ENCODE measurements at regions not wholly inside any gene's neighbourhood (a gene's known extent, or its start where the extent isn't known, plus 50 kb on each side); places are given as distances from the start of the nearest gene placed in this dataset.

GRCh38 chr7:26590709-26591108 is 273.7 kb downstream of the SKAP2 start:
- no peak overlapping the region for H3K4me2 ChIP-seq
- H3K4me1 Mint-ChIP-seq: peaks cover 10% of the 10 kb centered on the region
- H3K27me3 Mint-ChIP-seq (ENCODE audit: insufficient read depth, low read depth): peaks cover 9% of the 10 kb centered on the region
- DNase-seq (ENCODE audit: low spot score): no peak
- no peaks in the 10 kb centered on the region for H3K36me3 Mint-ChIP-seq
- H3K9me3 ChIP-seq (ENCODE audit: low read depth): no peaks in the 10 kb centered on the region
- H3K9ac ChIP-seq: no peak overlapping the region
- H3K4me1 ChIP-seq: no peaks in the 10 kb centered on the region
- no peaks in the 10 kb centered on the region for H3K9me3 Mint-ChIP-seq
- no peak overlapping the region for H3K4me3 Mint-ChIP-seq
- no peak overlapping the region for H3K4me3 ChIP-seq
- no peaks in the 10 kb centered on the region for H3K36me3 ChIP-seq
- no peaks in the 10 kb centered on the region for H3K79me2 ChIP-seq (ENCODE audit: low read depth)
- H2AFZ ChIP-seq (replicated peaks): no peak overlapping the region
- H3K27ac Mint-ChIP-seq: no peak overlapping the region
- H3K27ac ChIP-seq: no peak overlapping the region
- H3K27me3 ChIP-seq: no peaks in the 10 kb centered on the region
- H4K20me1 ChIP-seq (ENCODE audit: low read depth): no peaks in the 10 kb centered on the region
- TF ChIP-seq CTCF (IDR thresholded peaks at IDR 0.05): no peak
- TF ChIP-seq EZH2 (IDR thresholded peaks at IDR 0.05): no peak
- no peak for TF ChIP-seq EZH2phosphoT487 (IDR thresholded peaks at IDR 0.05)
- no peaks in the 10 kb centered on the region for H3F3A ChIP-seq (ENCODE audit: low read depth)

DNA sequence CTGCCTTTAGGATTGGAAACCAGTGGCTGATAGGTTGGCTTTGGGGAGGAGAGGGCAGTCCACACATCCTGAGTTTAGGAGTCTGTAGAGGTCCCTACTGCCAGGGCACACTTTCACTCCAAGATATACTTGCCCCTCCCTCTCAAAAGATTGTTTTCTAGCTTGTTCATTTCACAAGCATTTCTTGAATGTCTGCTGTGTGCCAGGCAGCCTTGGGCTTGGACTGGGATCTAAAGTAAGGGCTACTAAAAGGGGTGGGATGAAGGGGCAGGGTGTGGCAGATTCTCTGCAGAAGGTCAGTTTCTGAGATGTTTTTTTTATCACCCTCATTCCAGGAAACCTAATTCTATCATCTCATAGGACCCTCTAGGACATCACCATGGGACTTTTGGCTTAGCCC is 272.4 kb downstream of the SKAP2 start:
- no peak for TF ChIP-seq EZH2phosphoT487 (IDR thresholded peaks at IDR 0.05)
- TF ChIP-seq EZH2 (IDR thresholded peaks at IDR 0.05): no peak
- no peak for TF ChIP-seq CTCF (IDR thresholded peaks at IDR 0.05)
- no peaks in the 10 kb centered on the region for H3F3A ChIP-seq (ENCODE audit: low read depth)

DNA sequence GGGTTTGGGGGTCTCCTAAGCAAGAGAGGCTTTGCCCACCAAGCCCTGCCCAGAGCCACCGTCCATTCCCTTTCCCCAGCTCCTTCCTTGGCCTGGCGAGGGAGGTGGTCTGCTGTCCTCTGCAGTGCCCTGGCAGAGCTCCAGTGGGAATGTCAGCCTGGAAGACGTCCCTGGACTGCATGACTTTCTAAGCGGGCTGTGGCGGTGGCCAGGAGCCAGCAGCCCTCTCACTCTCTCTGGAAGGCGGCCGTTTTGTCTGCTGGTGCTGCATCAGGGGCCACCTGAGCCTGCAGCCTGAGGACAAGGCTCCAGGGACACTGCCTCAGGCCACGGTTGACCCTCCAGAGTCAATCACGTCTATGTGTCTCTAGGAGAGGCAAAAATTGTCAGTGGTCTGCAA is 271.0 kb downstream of the SKAP2 start:
- H3F3A ChIP-seq (ENCODE audit: low read depth): no peaks in the 10 kb centered on the region
- Mint-ChIP-seq H3K36me3 (no peaks in the 10 kb centered on the region), H3K27ac (no peak overlapping the region), H3K4me1 (peaks cover 7% of the 10 kb centered on the region), H3K27me3 (ENCODE audit: insufficient read depth, low read depth) (peaks cover 5% of the 10 kb centered on the region), H3K4me3 (no peak overlapping the region), H3K9me3 (no peaks in the 10 kb centered on the region)
- no peak for DNase-seq (ENCODE audit: low spot score)
- H3K79me2 ChIP-seq (ENCODE audit: low read depth): no peaks in the 10 kb centered on the region
- H3K36me3 ChIP-seq: no peaks in the 10 kb centered on the region
- no peaks in the 10 kb centered on the region for H4K20me1 ChIP-seq (ENCODE audit: low read depth)
- H3K9ac ChIP-seq: no peak overlapping the region
- H3K4me2 ChIP-seq: no peak overlapping the region
- H3K4me3 ChIP-seq: no peak overlapping the region
- TF ChIP-seq CTCF (IDR thresholded peaks at IDR 0.05): no peak
- no peak for TF ChIP-seq EZH2 (IDR thresholded peaks at IDR 0.05)
- TF ChIP-seq EZH2phosphoT487 (IDR thresholded peaks at IDR 0.05): no peak
- no peak overlapping the region for H3K27ac ChIP-seq
- no peaks in the 10 kb centered on the region for H3K27me3 ChIP-seq
- H3K9me3 ChIP-seq (ENCODE audit: low read depth): no peaks in the 10 kb centered on the region
- no peak overlapping the region for H2AFZ ChIP-seq (replicated peaks)
- no peaks in the 10 kb centered on the region for H3K4me1 ChIP-seq

More for the DNA sequence above, 272.4 kb downstream of the SKAP2 start:
- H3K4me1 ChIP-seq: no peaks in the 10 kb centered on the region
- Mint-ChIP-seq H3K4me3 (no peak overlapping the region), H3K36me3 (no peaks in the 10 kb centered on the region), H3K9me3 (no peaks in the 10 kb centered on the region), H3K27ac (no peak overlapping the region), H3K27me3 (ENCODE audit: insufficient read depth, low read depth) (peaks cover 5% of the 10 kb centered on the region), H3K4me1 (peaks cover 10% of the 10 kb centered on the region)
- no peaks in the 10 kb centered on the region for H3K79me2 ChIP-seq (ENCODE audit: low read depth)
- H3K27me3 ChIP-seq: no peaks in the 10 kb centered on the region
- no peak overlapping the region for H3K9ac ChIP-seq
- no peak for DNase-seq (ENCODE audit: low spot score)
- no peak overlapping the region for H3K27ac ChIP-seq
- no peaks in the 10 kb centered on the region for H3K9me3 ChIP-seq (ENCODE audit: low read depth)
- H3K4me3 ChIP-seq: no peak overlapping the region
- no peaks in the 10 kb centered on the region for H3K36me3 ChIP-seq
- no peaks in the 10 kb centered on the region for H4K20me1 ChIP-seq (ENCODE audit: low read depth)
- no peak overlapping the region for H3K4me2 ChIP-seq
- H2AFZ ChIP-seq (replicated peaks): no peak overlapping the region

Data from neural progenitor cell (in vitro differentiated cells).